Hypothalamus (tissue), 51 donors: ENCODE measurements at regions not wholly inside any gene's neighbourhood (a gene's known extent, or its start where the extent isn't known, plus 50 kb on each side); places are given as distances from the start of the nearest gene placed in this dataset.
A peak's percentile ranks its signal among the peaks of the same experiment; 100 is the strongest.
"Not testable (repeated sequence)": the region's sequence is repeated elsewhere in the genome, so short reads cannot be mapped to it uniquely, and the experiment has no call there.

Experiments used
- DNase-seq, 51 donors: peaks; one replicate each; lab custom pipeline; 2025; lab: John Stamatoyannopoulos, UW

- no peak for DNase-seq
Measured at GRCh38 chr15:79538527-79538926, 106.4 kb downstream of the MINAR1 start.

- DNase-seq = peak in 1 of 51 donors; percentile 8
Measured at GRCh38 chr15:79539401-79539800, 107.3 kb downstream of the MINAR1 start.

- no peak for DNase-seq
Measured at GRCh38 chr15:79540551-79540950, 108.4 kb downstream of the MINAR1 start.

- DNase-seq = no peak
Measured at GRCh38 chr15:79541196-79541595, 109.1 kb downstream of the MINAR1 start.

GRCh38 chr15:79543097-79543496 lies 111.0 kb downstream of the MINAR1 start:
- no peak for DNase-seq

- no peak for DNase-seq
Measured at GRCh38 chr15:79549196-79549595, 117.1 kb downstream of the MINAR1 start.

GRCh38 chr15:79560384-79560783 lies 128.2 kb downstream of the MINAR1 start:
- DNase-seq = no peak

- no peak for DNase-seq
Measured at GRCh38 chr15:79561982-79562381, 129.8 kb downstream of the MINAR1 start.

- DNase-seq = no peak
Measured at GRCh38 chr15:79562403-79562815, 130.3 kb downstream of the MINAR1 start.

- DNase-seq = no peak
Measured at GRCh38 chr15:79562899-79563298, 130.8 kb downstream of the MINAR1 start.

GRCh38 chr15:79570004-79570403 lies 137.9 kb downstream of the MINAR1 start:
- DNase-seq = no peak

- DNase-seq = no peak
Measured at GRCh38 chr15:79572691-79573404, 140.7 kb downstream of the MINAR1 start.

GRCh38 chr15:79574431-79575273 lies 142.5 kb downstream of the MINAR1 start:
- not testable (repeated sequence) for DNase-seq

GRCh38 chr15:79582650-79583049 lies 150.5 kb downstream of the MINAR1 start:
- no peak for DNase-seq

- DNase-seq = no peak
Measured at GRCh38 chr15:79592126-79592525, 160.0 kb downstream of the MINAR1 start.

GRCh38 chr15:79593119-79593869 lies 161.2 kb downstream of the MINAR1 start:
- DNase-seq = peak in 1 of 51 donors; percentile 7

GRCh38 chr15:79595306-79595705 lies 163.2 kb downstream of the MINAR1 start:
- no peak for DNase-seq

GRCh38 chr15:79595995-79596622 lies 164.0 kb downstream of the MINAR1 start:
- peak in 10 of 51 donors; percentile 2 to 19 (median 10) for DNase-seq

GRCh38 chr15:79598639-79599038 lies 166.5 kb downstream of the MINAR1 start:
- no peak for DNase-seq

- no peak for DNase-seq
Measured at GRCh38 chr15:79601405-79602086, 169.4 kb downstream of the MINAR1 start.
